ENCODE measurements at regions not wholly inside any gene's neighbourhood (a gene's known extent, or its start where the extent isn't known, plus 50 kb on each side); places are given as distances from the start of the nearest gene placed in this dataset.

DNA sequence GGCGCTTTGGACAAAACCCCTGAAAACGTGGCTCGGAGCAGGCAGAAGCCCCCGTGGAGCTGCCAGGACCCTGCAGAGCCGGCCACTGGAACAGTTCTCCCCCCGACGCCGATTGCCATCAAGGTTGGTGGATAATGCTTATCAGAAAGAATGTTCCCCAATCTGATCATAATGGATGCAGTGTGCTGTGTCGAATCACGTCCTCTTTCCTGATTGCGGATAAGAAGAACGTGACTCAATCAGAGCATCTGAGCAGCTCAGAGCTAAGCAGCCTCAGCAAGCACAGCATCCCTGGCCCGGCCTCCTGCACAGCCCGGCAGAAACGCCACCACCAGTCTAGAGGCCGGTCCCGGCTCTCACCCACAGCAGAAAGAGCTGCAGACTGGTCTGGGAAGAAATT is 488.0 kb downstream of the EIPR1 start:
- no peak for DNase-seq

DNA sequence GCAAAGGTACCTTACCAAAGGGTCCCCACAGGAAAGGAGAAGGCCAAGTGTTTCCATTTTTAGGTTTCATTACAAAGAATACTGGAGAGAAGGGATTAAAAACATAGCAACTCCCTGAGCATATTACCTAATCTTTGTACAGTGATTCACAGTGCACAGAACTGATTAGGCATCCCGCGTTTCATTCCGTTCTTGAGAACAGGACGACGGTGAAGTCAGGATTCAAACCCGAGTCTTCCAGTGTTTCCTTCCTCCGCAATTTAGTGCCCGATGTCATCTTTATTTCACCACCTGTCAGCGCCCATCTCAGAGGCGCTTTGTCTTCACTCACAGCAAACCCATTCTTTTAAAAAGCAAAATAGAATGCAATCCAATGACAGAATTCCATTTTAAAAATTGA is 488.5 kb downstream of the EIPR1 start:
- DNase-seq: no peak

DNA sequence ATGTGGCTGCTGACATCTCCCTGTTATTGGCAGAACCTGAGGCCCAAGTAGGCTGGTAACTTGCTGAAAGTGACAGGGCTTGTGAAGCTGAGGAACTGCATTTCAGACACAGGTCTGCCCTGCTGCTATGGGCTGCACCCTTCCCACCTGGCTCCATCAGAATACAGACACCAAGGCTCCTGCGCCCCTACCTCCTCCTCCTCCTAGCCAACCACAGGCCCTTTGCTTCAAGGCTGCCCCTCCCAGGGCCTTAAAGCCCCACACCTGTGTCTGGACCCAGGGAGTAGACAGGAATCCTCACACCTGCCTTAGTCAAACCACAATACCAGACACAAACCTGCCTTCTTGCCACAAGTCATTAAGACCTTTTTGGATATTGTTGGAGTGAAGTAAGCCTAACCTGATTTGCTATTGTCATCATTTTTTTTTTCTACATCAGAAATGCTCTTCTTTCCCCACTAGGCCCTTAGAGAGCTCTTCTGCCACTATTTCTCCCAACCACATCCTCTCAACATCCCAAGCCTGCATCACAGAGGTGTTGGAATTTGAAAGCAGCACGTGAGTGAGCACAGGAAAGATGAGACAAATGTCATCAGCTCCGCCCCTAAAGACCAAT is 489.7 kb downstream of the EIPR1 start:
- no peak for DNase-seq

DNA sequence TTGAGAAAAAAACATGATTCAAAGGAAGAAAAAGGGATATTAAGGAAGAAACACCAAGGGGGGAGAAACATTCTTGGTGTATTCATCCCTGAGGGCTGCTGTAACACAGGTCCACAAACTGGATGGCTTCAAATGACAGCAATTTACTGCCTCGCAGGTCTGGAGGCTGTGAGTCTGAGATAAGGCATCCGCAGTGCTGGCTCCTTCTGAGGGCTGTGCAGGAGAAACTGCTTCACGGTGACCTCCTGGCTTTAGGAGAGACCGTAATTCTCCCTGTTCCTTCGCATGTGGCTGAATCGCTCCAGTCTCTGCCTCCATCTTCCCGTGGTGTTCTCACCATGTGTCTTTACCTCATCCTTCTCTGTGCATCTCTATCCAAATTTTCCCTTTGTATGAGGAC is 490.7 kb downstream of the EIPR1 start:
- DNase-seq: no peak

DNA sequence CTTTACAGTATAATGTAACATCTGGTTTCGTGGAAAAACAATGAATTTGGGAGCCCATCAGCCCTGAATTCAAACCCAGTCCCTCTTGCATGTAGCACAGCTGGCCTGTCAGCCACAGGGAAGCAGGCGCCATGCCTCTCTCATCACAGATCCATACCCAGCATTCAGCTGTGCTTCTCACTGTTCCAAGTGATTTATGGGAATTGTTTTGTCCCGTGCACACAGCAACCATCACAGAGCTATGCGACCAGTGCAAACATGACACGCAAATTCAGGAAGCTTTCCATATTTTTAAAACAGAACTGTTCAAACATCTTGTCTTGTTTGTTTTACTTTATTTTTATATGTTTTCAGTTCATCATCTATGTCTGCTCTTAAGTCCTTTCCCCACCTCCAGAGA is 496.1 kb downstream of the EIPR1 start:
- DNase-seq: no peak

DNA sequence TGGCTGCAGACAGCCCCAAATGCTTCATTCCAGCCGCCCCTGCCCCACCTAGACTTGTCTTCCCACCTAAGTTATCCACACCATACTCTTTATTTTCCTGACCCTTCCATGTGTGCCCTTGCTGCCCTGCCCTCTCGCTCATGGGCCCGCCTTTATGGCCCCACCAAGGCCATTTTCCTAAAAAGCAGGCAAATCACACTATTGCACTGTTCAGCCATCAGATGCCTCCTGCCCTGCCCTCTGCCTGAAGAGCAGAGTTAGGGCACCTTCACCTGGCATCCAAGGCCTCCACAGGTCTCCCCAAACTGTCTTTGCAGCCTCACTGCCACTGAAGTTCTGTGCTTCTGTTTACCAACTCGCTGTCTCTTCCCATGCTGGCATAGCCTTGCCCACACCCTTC is 496.7 kb downstream of the EIPR1 start:
- DNase-seq: no peak

GRCh38 chr2:2879781-2880180 is 497.8 kb downstream of the EIPR1 start:
- no peak for DNase-seq

GRCh38 chr2:2879071-2879470 is 498.5 kb downstream of the EIPR1 start:
- DNase-seq: no peak

DNA sequence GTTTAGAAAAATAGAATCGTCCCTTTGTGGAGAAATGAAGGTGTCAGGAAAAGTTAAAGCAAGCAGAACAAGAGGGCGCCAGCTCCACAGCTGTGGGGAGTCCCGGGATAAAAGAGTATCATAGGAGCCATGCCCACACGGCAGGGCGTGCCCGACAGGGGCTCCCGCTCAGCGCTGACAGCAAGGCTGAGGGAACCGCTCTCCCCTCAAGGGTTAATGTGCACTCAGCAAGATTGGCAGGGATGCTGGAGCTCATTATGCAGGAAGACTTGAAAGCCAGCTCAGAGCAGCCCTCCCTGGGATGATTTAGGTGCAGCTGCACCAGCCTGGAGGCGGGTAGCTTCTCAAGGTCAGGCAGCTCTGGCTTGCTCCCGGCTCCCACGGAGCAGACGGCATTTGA is 500.2 kb downstream of the EIPR1 start:
- no peak for DNase-seq

GRCh38 chr2:2876331-2877221 is 501.0 kb downstream of the EIPR1 start:
- DNase-seq: no peak

DNA sequence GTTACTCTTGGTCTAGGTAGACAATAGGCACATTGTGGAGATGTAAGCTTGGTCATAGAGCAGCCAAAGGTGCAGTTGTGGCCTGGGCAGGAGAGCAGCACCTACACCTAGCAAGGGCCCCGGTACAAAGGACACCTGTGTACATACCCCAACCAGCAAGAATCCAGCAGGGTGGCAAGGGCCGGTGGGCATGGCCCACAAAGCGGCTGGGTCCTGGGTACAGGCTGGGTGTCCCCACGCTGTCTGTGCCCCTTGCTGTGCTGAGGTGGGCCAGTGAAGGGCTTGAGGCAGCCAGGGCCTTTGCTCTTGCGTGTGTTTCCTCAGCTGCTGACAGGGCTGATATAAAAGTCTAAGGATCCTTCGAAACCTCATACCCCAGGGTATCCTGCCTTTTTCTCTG is 501.8 kb downstream of the EIPR1 start:
- DNase-seq: no peak

GRCh38 chr2:2875296-2875695 is 502.3 kb downstream of the EIPR1 start:
- DNase-seq: no peak

DNA sequence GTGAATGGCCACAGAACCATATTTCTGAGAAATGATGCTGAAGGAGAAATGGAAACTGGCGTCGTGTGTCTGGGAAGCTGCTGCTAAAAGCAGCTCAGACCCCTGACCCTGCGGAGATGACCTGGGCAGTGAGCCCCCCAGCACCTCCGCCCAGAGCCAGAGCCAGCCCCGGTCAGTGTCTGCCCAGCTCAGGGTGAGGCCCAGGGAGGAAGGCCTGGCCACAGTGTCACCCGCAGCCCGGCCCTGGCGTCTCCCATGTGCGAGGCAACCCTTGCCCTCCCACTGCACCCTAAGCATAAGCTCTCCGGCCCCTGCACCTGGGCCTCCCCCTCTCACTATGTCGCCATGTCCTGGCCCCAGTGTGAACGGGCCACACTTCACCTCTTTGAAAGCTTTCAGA is 502.8 kb downstream of the EIPR1 start:
- DNase-seq: no peak

- DNase-seq: no peak
Observed at GRCh38 chr2:2874341-2874740, 503.3 kb downstream of the EIPR1 start.

DNA sequence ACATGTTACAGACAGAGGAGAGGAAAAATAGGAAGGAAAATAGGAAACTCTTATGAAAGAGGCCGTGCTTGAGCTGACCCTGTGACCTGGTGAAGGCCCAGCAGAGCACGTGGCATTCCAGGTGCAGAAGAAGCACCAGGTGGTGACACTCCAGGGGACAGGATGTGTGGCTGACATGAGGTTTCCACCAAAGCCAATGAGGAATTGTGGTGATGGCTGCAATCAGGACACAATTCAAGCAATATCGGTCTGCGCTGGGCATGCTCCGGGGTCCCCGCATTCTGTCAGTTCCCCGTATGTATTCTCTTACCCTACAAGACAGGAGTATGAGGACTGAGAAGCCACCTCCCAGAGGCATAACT is 504.2 kb downstream of the EIPR1 start:
- no peak for DNase-seq

DNA sequence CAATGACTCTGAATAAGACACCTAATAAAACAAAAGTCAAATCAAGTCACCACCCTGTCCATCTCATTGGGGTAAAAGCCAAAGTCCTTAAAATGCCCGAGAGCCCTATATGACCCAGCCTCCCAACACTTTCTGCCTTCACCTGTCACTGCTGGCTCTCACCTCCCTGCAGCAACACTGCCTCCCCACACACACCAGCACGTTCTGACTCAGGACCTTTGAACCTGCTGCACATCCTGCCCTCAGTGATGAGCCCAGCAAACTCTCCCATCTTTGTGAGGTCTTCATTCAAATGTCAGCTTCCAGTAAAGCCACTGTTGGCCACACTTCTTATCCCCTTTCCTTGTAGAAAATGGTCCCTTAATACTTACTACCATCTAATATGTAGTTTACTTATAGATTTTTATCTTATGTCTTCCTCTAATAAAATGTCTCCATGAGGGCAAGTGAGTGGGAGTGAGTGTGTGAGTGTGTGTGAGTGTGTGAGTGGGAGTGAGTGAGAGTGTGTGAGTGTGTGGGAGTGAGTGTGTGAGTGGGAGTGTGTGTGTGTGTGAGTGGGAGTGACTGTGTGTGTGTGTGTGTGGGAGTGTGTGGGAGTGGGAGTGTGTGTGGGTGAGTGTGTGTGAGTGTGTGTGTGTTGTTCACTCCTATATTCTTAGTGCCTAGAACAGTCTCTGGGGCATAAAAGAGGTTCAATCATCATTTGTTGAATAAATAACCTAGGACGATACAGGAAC is 504.7 kb downstream of the EIPR1 start:
- no peak for DNase-seq

- DNase-seq: no peak
Observed at GRCh38 chr2:2872309-2872617, 505.4 kb downstream of the EIPR1 start.

GRCh38 chr2:2871480-2872308 is 505.9 kb downstream of the EIPR1 start:
- no peak for DNase-seq

DNA sequence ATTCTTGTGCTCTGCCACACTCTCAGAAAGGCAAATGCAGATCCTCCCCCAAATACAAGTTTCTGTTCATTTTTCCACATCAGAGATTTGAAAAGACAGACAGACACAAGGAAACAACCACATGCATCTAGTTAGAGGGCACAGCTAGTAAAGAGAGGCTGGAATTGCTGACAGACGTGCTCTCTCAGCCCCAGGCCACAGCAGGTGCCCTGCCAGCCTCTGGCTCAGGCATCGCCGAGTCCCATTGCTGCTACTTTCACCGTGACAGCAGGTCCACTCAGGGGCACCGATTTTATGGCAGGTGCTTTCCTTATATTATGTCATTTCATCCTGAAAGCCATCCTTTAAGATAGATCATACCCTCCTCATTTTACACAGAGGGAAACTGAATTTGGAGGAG is 507.5 kb downstream of the EIPR1 start:
- no peak for DNase-seq

- DNase-seq: no peak
Observed at GRCh38 chr2:2869553-2869952, 508.1 kb downstream of the EIPR1 start.

DNA sequence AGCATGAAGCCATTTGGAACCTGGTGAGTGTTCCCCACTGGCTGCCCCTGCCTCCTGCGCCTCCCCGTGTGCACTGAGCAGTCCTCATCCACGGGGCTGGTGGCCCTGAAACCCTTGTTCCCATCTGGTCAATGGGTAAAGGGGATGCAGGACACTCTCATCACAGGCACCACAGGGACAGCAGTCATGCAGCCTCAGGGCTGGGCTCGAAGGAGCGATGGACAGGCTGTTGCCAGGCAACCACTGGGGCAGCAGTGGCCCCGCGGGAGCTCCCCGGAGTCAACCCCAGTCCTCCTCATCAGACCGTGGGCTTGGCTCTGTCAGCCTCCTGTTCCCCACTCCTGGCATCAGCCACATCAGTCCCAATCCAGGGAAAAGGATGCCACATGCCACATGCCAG is 509.5 kb downstream of the EIPR1 start:
- no peak for DNase-seq

DNA sequence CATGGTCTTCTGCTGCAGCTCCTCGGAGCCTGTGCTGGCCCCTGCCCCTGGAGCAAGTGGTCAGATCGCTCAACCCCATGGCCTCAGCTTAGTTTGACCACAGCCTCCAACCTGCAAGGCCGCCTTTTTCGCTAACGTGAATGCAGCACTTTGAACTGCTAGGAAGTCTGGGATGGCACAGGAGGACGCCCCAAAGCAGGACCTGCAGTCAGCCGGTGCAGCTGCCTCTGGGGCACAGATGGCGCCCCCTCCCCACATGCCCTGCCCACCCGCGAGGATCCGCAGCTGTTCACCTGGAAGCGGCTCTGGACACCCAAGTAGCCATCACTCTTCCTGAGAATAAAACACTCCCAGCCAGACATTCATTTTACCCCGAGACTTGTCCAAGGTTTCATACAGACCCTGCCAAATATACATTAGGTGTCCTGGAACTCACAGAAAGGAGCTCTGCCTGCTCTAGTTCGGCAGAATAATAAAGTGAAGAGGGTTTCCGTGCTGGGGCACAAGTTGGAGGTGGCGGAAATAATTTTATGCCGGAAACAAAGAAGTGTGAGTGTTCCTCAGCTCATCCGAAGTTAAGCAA is 510.1 kb downstream of the EIPR1 start:
- DNase-seq: no peak

- DNase-seq: no peak
Observed at GRCh38 chr2:2866459-2866858, 511.2 kb downstream of the EIPR1 start.
